HTR-8/SVneo (cell line): ENCODE measurements at regions not wholly inside any gene's neighbourhood (a gene's known extent, or its start where the extent isn't known, plus 50 kb on each side); places are given as distances from the start of the nearest gene placed in this dataset.
"Not testable (repeated sequence)": the region's sequence is repeated elsewhere in the genome, so short reads cannot be mapped to it uniquely, and the experiment has no call there.

Source experiments
- DNase-seq: peaks from one replicate; pipeline ENCODE4 v3.0.0; 2011; ENCODE audit warnings: low spot score, mixed read lengths; ENCODE audit not compliant: insufficient read length
- FAIRE-seq: peaks from 2 replicates; lab custom pipeline; 2011; peaks lifted over from hg19 to GRCh38; lab: Jason Lieb, UNC

GRCh38 chr21:21831036-21831435 is 832.8 kb downstream of the NCAM2 start:
- no peak for FAIRE-seq
- no peak for DNase-seq

GRCh38 chr21:21845901-21846300 is 847.7 kb downstream of the NCAM2 start:
- no peak for DNase-seq
- FAIRE-seq: no peak

- DNase-seq (no peak), FAIRE-seq (no peak)
These were observed 853.0 kb downstream of the NCAM2 start for GRCh38 chr21:21851205-21851604.

GRCh38 chr21:21851657-21852056 is 853.4 kb downstream of the NCAM2 start:
- no peak for FAIRE-seq
- DNase-seq: no peak

GRCh38 chr21:21858502-21859334 is 860.5 kb downstream of the NCAM2 start:
- DNase-seq: no peak
- FAIRE-seq: no peak

- FAIRE-seq: no peak
- peak; percentile 24 for DNase-seq
These were observed 862.7 kb downstream of the NCAM2 start for GRCh38 chr21:21860888-21861287.

GRCh38 chr21:21864321-21864840 is 866.2 kb downstream of the NCAM2 start:
- DNase-seq (no peak), FAIRE-seq (no peak)

- DNase-seq (no peak), FAIRE-seq (no peak)
These were observed 899.2 kb downstream of the NCAM2 start for GRCh38 chr21:21897275-21897883.

GRCh38 chr21:21898801-21899200 is 900.6 kb downstream of the NCAM2 start:
- no peak for FAIRE-seq
- DNase-seq: peak; percentile 3

GRCh38 chr21:21902416-21902815 is 904.2 kb downstream of the NCAM2 start:
- not testable (repeated sequence) for FAIRE-seq, DNase-seq

GRCh38 chr21:21907271-21907670 is 909.1 kb downstream of the NCAM2 start:
- FAIRE-seq (no peak), DNase-seq (no peak)

- FAIRE-seq (no peak), DNase-seq (no peak)
These were observed 917.6 kb downstream of the NCAM2 start for GRCh38 chr21:21915816-21916215.

GRCh38 chr21:21921410-21922232 is 923.4 kb downstream of the NCAM2 start:
- DNase-seq (peak; percentile 10), FAIRE-seq (no peak)

GRCh38 chr21:21929226-21929625 is 931.0 kb downstream of the NCAM2 start:
- DNase-seq (no peak), FAIRE-seq (no peak)

- DNase-seq (no peak), FAIRE-seq (no peak)
These were observed 931.6 kb downstream of the NCAM2 start for GRCh38 chr21:21929789-21930188.

GRCh38 chr21:21952566-21952965 is 954.4 kb downstream of the NCAM2 start:
- FAIRE-seq (no peak), DNase-seq (no peak)

- FAIRE-seq: no peak
These were observed 957.0 kb downstream of the NCAM2 start for GRCh38 chr21:21955204-21955603.

GRCh38 chr21:21957490-21957889 is 959.3 kb downstream of the NCAM2 start:
- FAIRE-seq (no peak), DNase-seq (no peak)

More at GRCh38 chr21:21955204-21955603, 957.0 kb downstream of the NCAM2 start:
- no peak for DNase-seq

GRCh38 chr21:21963911-21964310 is 965.7 kb downstream of the NCAM2 start:
- FAIRE-seq: no peak
- no peak for DNase-seq

GRCh38 chr21:21968810-21969209 is 970.6 kb downstream of the NCAM2 start:
- DNase-seq: no peak
- no peak for FAIRE-seq

- FAIRE-seq: no peak
- DNase-seq: no peak
These were observed 971.0 kb downstream of the NCAM2 start for GRCh38 chr21:21969211-21969610.
